Tibial nerve (tissue), 4 donors: ENCODE measurements at regions not wholly inside any gene's neighbourhood (a gene's known extent, or its start where the extent isn't known, plus 50 kb on each side); places are given as distances from the start of the nearest gene placed in this dataset.

Experiments used
- DNase-seq, 2 donors: peaks; one replicate each; pipeline ENCODE4 v3.0.0-alpha.2; 2019; ENCODE audit warnings: low spot score in 2 of 2
- H3K27ac ChIP-seq, 4 donors: fragments of 200-600 bp; sonication (generic) in 3 of 4; one replicate each; pipeline ENCODE4 v1.5.1; 2017 to 2019; ENCODE audit warnings: mild to moderate bottlenecking in 1 of 4
- H3K27me3 ChIP-seq, 2 donors: fragments of 200-600 bp; sonication (generic) in 1 of 2; one replicate each; pipeline versions ENCODE4 v1.5.1 to v1.6.0; 2017 to 2019
- H3K36me3 ChIP-seq, 3 donors: fragments of 200-600 bp; sonication (generic); one replicate each; pipeline ENCODE4 v1.5.1; 2018 to 2019
- H3K4me1 ChIP-seq, 4 donors: fragments of 200-600 bp; sonication (generic) in 3 of 4; one replicate each; pipeline ENCODE4 v1.5.1; 2017 to 2019
- H3K4me3 ChIP-seq, 4 donors: fragments of 200-600 bp; sonication (generic) in 3 of 4; one replicate each; pipeline ENCODE4 v1.5.1; 2017 to 2019; ENCODE audit warnings: mild to moderate bottlenecking in 1 of 4, moderate library complexity in 1 of 4
- H3K9me3 ChIP-seq, 4 donors: fragments of 200-600 bp; sonication (generic) in 3 of 4; one replicate each; pipeline ENCODE4 v1.5.1; 2017 to 2019
- EP300 ChIP-seq, 2 donors: sonication (generic); formaldehyde crosslinking; IDR thresholded peaks; one replicate each; pipeline ENCODE4 v1.6.1; 2017; ENCODE audit warnings: antibody characterized with exemption in 2 of 2, mild to moderate bottlenecking in 1 of 2
- POLR2A ChIP-seq, 2 donors: fragments of 450-650 bp; IDR thresholded peaks; one replicate each; pipeline ENCODE4 v1.6.1; 2017; ENCODE audit warnings: antibody characterized with exemption in 2 of 2, mild to moderate bottlenecking in 2 of 2, moderate library complexity in 2 of 2
- WGBS, 2 donors: methylation state at CpG; one replicate each; pipeline ENCODE4 v1.1.5; 2018; 5-methylcytosine and 5-hydroxymethylcytosine counted together
- TF ChIP-seq, protein P1 (sequence below), 5 experiments: fragments of 200-600 bp in 3 of 5; fragments of 450-650 bp in 2 of 5; sonication (generic) in 3 of 5; IDR thresholded peaks; one replicate each; pipeline ENCODE4 v1.5.1; 2016 to 2019; ENCODE audit warnings: antibody characterized with exemption in 5 of 5, mild to moderate bottlenecking in 3 of 5, moderate library complexity in 2 of 5

DNA sequence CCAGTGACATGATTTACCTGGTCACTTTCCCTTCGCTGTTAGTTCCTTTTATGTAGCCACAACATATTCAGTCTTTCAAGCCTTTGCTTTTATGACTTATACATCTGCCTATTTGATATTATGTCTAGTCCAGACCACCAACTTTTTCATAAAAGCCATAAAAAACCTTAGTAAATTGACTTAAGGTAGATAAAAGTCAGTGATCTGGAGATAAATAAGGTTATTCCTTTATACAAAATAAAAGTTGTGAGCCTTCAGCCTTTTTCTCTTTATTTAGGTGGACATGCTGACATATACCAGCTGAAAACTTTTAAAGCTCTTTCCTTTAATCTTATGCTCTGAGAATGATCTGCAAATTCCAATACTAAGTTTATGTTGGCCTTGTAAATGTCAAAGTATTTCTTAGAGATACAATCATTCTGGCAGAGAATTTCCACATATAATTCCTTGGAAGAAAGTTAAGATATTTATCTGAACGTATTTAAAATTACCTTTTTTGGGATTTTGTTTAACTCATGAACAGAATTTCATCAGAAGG lies 690.4 kb upstream of the CHORDC1 start:
- Histone ChIP-seq H3K36me3 (no peaks in the 10 kb centered on the region), H3K9me3 (no peaks in the 10 kb centered on the region), H3K4me3 (no peak overlapping the region), H3K27me3 (no peaks in the 10 kb centered on the region), H3K4me1 (no peaks in the 10 kb centered on the region), H3K27ac (no peak overlapping the region)
- 63 to 76% methylated on average over 2 of the region's 2 CpGs for WGBS, 2 donors
- no peak for TF ChIP-seq EP300 (IDR thresholded peaks at IDR 0.05)
- TF ChIP-seq POLR2A (IDR thresholded peaks at IDR 0.05) = no peak
- TF ChIP-seq, protein P1, sequence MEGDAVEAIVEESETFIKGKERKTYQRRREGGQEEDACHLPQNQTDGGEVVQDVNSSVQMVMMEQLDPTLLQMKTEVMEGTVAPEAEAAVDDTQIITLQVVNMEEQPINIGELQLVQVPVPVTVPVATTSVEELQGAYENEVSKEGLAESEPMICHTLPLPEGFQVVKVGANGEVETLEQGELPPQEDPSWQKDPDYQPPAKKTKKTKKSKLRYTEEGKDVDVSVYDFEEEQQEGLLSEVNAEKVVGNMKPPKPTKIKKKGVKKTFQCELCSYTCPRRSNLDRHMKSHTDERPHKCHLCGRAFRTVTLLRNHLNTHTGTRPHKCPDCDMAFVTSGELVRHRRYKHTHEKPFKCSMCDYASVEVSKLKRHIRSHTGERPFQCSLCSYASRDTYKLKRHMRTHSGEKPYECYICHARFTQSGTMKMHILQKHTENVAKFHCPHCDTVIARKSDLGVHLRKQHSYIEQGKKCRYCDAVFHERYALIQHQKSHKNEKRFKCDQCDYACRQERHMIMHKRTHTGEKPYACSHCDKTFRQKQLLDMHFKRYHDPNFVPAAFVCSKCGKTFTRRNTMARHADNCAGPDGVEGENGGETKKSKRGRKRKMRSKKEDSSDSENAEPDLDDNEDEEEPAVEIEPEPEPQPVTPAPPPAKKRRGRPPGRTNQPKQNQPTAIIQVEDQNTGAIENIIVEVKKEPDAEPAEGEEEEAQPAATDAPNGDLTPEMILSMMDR (IDR thresholded peaks at IDR 0.05) = no peak
- DNase-seq = no peak

DNA sequence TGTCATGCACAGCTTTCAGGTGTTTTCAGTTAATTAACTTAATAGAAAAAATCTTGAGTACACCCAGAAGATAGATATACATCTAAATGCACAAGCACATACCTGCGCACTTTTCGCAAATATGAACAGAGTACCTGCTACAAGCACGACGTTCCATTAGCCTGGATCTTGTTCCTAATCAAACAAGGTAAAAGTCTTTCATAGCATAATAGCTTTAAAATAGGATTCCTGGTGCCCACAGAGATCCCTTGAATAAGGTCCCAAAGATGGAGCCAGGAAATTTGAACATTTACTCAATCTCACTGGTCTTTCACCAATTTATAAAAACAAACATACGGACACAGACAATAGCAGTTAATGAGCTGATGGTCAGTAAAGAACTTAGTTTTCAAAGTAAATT lies 689.8 kb upstream of the CHORDC1 start:
- no peak overlapping the region for H3K27ac ChIP-seq
- no peaks in the 10 kb centered on the region for H3K36me3 ChIP-seq
- DNase-seq = no peak
- H3K4me1 ChIP-seq = no peaks in the 10 kb centered on the region
- H3K9me3 ChIP-seq = no peaks in the 10 kb centered on the region
- H3K4me3 ChIP-seq = no peak overlapping the region
- TF ChIP-seq EP300 (IDR thresholded peaks at IDR 0.05) = no peak
- TF ChIP-seq, protein P1 (IDR thresholded peaks at IDR 0.05) = no peak
- no peak for TF ChIP-seq POLR2A (IDR thresholded peaks at IDR 0.05)
- H3K27me3 ChIP-seq = no peaks in the 10 kb centered on the region
- WGBS, 2 donors = 83 to 91% methylated on average over 5 of the region's 5 CpGs

DNA sequence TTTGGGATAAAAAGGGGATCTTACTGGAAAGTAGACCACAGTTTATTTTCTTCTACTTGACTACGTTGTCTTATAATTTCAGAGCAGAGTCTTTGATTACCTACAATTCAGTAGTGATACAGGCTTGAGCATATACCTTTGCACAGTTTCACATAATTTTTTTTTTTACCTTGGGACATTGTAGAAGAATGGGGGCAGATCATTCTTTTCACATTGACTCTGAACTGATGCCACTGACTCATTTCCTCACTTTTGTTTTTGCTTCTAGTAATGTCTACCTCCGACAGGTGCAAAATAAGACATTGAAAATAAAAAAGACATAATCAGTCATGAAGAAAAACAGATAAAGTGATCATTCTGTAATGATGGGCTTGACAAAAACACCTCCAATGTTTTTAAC lies 688.3 kb upstream of the CHORDC1 start:
- Histone ChIP-seq H3K4me1 (no peaks in the 10 kb centered on the region), H3K9me3 (no peaks in the 10 kb centered on the region), H3K36me3 (no peaks in the 10 kb centered on the region), H3K27me3 (no peaks in the 10 kb centered on the region), H3K27ac (no peak overlapping the region), H3K4me3 (no peak overlapping the region)
- WGBS, 2 donors = 93 to 98% methylated on average over 2 of the region's 2 CpGs
- DNase-seq = no peak
- TF ChIP-seq EP300 (IDR thresholded peaks at IDR 0.05) (no peak), POLR2A (IDR thresholded peaks at IDR 0.05) (no peak)
- TF ChIP-seq, protein P1 (IDR thresholded peaks at IDR 0.05) = no peak

DNA sequence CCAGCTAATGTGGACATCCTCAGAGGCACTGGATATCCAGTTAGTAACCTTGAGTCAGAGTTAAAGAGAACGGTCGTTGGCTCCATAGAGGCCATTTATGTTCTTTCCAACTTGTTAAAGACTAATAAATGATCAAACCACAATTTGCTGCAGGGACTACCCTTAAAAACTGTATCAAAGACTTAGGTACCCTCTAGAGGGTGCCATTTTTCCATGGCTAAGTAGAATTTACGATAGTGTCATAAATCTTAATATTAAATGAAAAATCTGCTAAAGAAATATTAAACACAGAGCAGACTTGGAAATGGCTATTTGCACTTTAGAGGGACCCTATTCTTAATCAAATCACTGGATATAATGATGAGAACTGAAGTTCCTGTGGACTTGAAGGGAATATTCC lies 685.2 kb upstream of the CHORDC1 start:
- H3K9me3 ChIP-seq = no peaks in the 10 kb centered on the region
- TF ChIP-seq EP300 (IDR thresholded peaks at IDR 0.05) = no peak
- TF ChIP-seq, protein P1 (IDR thresholded peaks at IDR 0.05) = no peak
- TF ChIP-seq POLR2A (IDR thresholded peaks at IDR 0.05) = no peak
- no peaks in the 10 kb centered on the region for H3K36me3 ChIP-seq
- H3K27ac ChIP-seq = no peak overlapping the region
- DNase-seq = no peak
- WGBS, 2 donors = 59 to 79% methylated on average over 3 of the region's 3 CpGs
- H3K4me3 ChIP-seq = no peak overlapping the region
- H3K27me3 ChIP-seq = no peaks in the 10 kb centered on the region
- no peaks in the 10 kb centered on the region for H3K4me1 ChIP-seq

DNA sequence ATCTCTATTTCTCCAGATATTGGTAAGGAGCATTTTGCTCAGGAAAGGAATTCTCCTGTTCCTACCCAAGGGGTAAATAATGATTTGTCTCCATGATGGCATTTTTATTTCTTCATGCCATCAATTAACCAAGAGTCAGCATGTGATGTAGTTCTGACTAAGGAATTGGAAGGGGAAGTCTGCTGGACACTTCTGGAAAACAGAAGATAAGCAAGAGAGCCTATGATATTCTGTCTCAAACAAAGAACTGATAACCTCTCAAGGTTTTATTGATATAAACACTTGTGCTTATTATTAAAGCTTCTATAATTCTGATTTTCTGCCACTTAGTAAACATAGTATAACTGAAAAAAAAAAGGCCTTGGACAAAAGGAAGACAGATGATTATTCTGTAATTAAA lies 673.0 kb upstream of the CHORDC1 start:
- no peaks in the 10 kb centered on the region for H3K27me3 ChIP-seq
- H3K4me3 ChIP-seq = no peak overlapping the region
- no peaks in the 10 kb centered on the region for H3K4me1 ChIP-seq
- TF ChIP-seq POLR2A (IDR thresholded peaks at IDR 0.05) = no peak
- TF ChIP-seq EP300 (IDR thresholded peaks at IDR 0.05) = no peak
- TF ChIP-seq, protein P1 (IDR thresholded peaks at IDR 0.05) = no peak
- H3K27ac ChIP-seq = no peak overlapping the region
- no peaks in the 10 kb centered on the region for H3K36me3 ChIP-seq
- DNase-seq = no peak
- no peaks in the 10 kb centered on the region for H3K9me3 ChIP-seq
